Ascending aorta (tissue), 2 donors: ENCODE measurements at regions not wholly inside any gene's neighbourhood (a gene's known extent, or its start where the extent isn't known, plus 50 kb on each side); places are given as distances from the start of the nearest gene placed in this dataset.
"Not testable (repeated sequence)": the region's sequence is repeated elsewhere in the genome, so short reads cannot be mapped to it uniquely, and the experiment has no call there.

ENCODE experiments used
- DNase-seq, 2 donors: peaks; one replicate each; pipeline ENCODE4 v3.0.0-alpha.2; 2019; ENCODE audit warnings: low spot score in 2 of 2
- H3K27ac ChIP-seq, 2 donors: fragments of 200-600 bp; sonication (generic); one replicate each; pipeline ENCODE4 v1.5.1; 2016 to 2017; ENCODE audit warnings: mild to moderate bottlenecking in 1 of 2
- H3K27me3 ChIP-seq: fragments of 200-600 bp; sonication (generic); one replicate; pipeline ENCODE4 v1.5.1; 2017
- H3K36me3 ChIP-seq, 2 donors: fragments of 200-600 bp; sonication (generic); one replicate each; pipeline ENCODE4 v1.5.1; 2016
- H3K4me1 ChIP-seq, 2 donors: fragments of 200-600 bp; sonication (generic); one replicate each; pipeline ENCODE4 v1.5.1; 2016 to 2017; ENCODE audit warnings: mild to moderate bottlenecking in 1 of 2
- H3K4me3 ChIP-seq, 2 donors: fragments of 200-600 bp; sonication (generic); one replicate each; pipeline ENCODE4 v1.5.1; 2016 to 2017; ENCODE audit warnings: mild to moderate bottlenecking in 1 of 2
- H3K9me3 ChIP-seq, 2 donors: fragments of 200-600 bp; sonication (generic); one replicate each; pipeline ENCODE4 v1.5.1; 2016
- CTCF ChIP-seq, 3 experiments: fragments of 200-600 bp in 2 of 3; fragments of 450-650 bp in 1 of 3; sonication (generic) in 2 of 3; IDR thresholded peaks; one replicate each; pipeline ENCODE4 v1.5.1; 2016 to 2019; ENCODE audit warnings: antibody characterized with exemption in 3 of 3, mild to moderate bottlenecking in 1 of 3, moderate library complexity in 1 of 3
- intact Hi-C: fragments of 100-400 bp; cut with DNase I; formaldehyde crosslinking; loops from one replicate; pipeline ENCODE4 v1.15.1; 2023

GRCh38 chr21:32823296-32823695, 51.7 kb upstream of the PAXBP1 start:
- H3K4me3 ChIP-seq, H3K9me3 ChIP-seq, intact Hi-C loops, H3K27ac ChIP-seq, H3K27me3 ChIP-seq, H3K36me3 ChIP-seq, DNase-seq, H3K4me1 ChIP-seq: not testable (repeated sequence)

DNA sequence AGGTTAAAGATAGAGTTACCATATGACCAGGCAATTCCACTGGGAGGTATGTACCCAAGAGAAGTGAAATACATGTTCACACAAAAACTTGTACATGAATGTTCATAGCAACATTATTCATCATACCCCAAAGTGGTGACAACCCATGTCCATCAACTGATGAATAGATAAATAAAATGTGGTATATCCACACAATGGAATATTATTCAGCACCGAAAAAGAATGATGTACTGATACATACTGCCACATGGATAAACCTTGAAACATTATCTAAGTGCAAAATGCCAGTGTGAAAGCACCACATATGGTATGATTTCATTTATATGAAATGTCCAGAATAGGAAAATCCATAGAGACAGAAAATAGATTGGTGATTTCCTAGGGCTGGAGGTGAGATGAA, 53.4 kb upstream of the PAXBP1 start:
- no peaks in the 10 kb centered on the region for H3K36me3 ChIP-seq
- no peak for TF ChIP-seq CTCF (IDR thresholded peaks at IDR 0.05)
- no peak overlapping the region for H3K4me3 ChIP-seq
- peaks cover 0 to 2% of the 10 kb centered on the region in 2 donors for H3K4me1 ChIP-seq
- H3K27ac ChIP-seq: no peak overlapping the region
- no peaks in the 10 kb centered on the region for H3K27me3 ChIP-seq
- intact Hi-C loops: loop anchor here (5.0 kb wide), 1 partner anchor 173 kb away; no protein-coding TSS in a partner anchor
- no peaks in the 10 kb centered on the region for H3K9me3 ChIP-seq
- DNase-seq: no peak

- H3K27ac ChIP-seq: no peak overlapping the region
- H3K4me3 ChIP-seq: no peak overlapping the region
- intact Hi-C loops: loop anchor here (5.0 kb wide), 1 partner anchor 174 kb away; no protein-coding TSS in a partner anchor
- TF ChIP-seq CTCF (IDR thresholded peaks at IDR 0.05): peak in 2 of 3 experiments; percentile 36 to 41
- no peaks in the 10 kb centered on the region for H3K4me1 ChIP-seq
- DNase-seq: no peak
- H3K36me3 ChIP-seq: no peaks in the 10 kb centered on the region
- H3K9me3 ChIP-seq: no peaks in the 10 kb centered on the region
- H3K27me3 ChIP-seq: no peaks in the 10 kb centered on the region
Observed at GRCh38 chr21:32826329-32827167, 55.0 kb upstream of the PAXBP1 start.

GRCh38 chr21:32828908-32829307, 57.4 kb upstream of the PAXBP1 start:
- DNase-seq: no peak
- no peak for TF ChIP-seq CTCF (IDR thresholded peaks at IDR 0.05)
- H3K36me3 ChIP-seq: no peaks in the 10 kb centered on the region
- no peaks in the 10 kb centered on the region for H3K4me1 ChIP-seq
- no peak overlapping the region for H3K4me3 ChIP-seq
- no peaks in the 10 kb centered on the region for H3K9me3 ChIP-seq
- H3K27me3 ChIP-seq: no peaks in the 10 kb centered on the region
- H3K27ac ChIP-seq: no peak overlapping the region
- intact Hi-C loops: loop anchor here (5.0 kb wide), 1 partner anchor 177 kb away; no protein-coding TSS in a partner anchor

GRCh38 chr21:32829504-32829903, 57.9 kb upstream of the PAXBP1 start:
- no peaks in the 10 kb centered on the region for H3K27me3 ChIP-seq
- no peak for TF ChIP-seq CTCF (IDR thresholded peaks at IDR 0.05)
- H3K9me3 ChIP-seq: no peaks in the 10 kb centered on the region
- no peak overlapping the region for H3K4me3 ChIP-seq
- H3K4me1 ChIP-seq: no peaks in the 10 kb centered on the region
- no peak for DNase-seq
- intact Hi-C loops: loop anchor here (5.0 kb wide), 1 partner anchor 177 kb away; no protein-coding TSS in a partner anchor
- H3K36me3 ChIP-seq: no peaks in the 10 kb centered on the region
- H3K27ac ChIP-seq: no peak overlapping the region

DNA sequence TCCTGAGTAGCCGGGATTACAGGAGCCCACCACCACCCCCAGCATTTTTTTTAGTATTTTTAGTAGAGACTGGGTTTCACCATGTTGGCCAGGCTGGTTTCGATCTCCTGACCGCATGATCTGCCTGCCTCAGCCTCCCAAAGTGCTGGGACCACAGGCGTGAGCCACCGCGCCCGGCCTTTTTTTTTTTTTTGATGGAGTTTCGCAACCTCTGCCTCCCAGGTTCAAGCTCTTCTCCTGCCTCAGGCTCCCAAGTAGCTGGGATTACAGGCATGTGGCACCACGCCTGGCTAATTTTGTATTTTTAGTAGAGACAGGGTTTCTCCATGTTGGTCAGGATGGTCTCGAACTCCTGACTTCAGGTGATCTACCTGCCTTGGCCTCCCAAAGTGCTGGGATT, 60.2 kb upstream of the PAXBP1 start:
- H3K9me3 ChIP-seq, H3K36me3 ChIP-seq, DNase-seq, H3K4me3 ChIP-seq, H3K27me3 ChIP-seq, H3K27ac ChIP-seq, H3K4me1 ChIP-seq: not testable (repeated sequence)
- intact Hi-C loops: loop anchor here (2.0 kb wide), 1 partner anchor 365 kb away; no protein-coding TSS in a partner anchor
